Omental fat pad (tissue), 3 donors: ENCODE measurements at regions not wholly inside any gene's neighbourhood (a gene's known extent, or its start where the extent isn't known, plus 50 kb on each side); places are given as distances from the start of the nearest gene placed in this dataset.

Experiments
- ATAC-seq: fragments of 150-250 bp; one replicate; pipeline ENCODE4 v1.9.1; 2016; ENCODE audit warnings: mild to moderate bottlenecking, moderate library complexity; ENCODE audit not compliant: low FRiP score
- DNase-seq: peaks from one replicate; pipeline ENCODE4 v3.0.0-alpha.2; 2019; ENCODE audit warnings: low spot score
- CTCF ChIP-seq, 3 donors: fragments of 450-650 bp; IDR thresholded peaks; one replicate each; pipeline ENCODE4 v1.5.1; 2016 to 2017; ENCODE audit warnings: antibody characterized with exemption in 3 of 3, mild to moderate bottlenecking in 3 of 3, moderate library complexity in 2 of 3

GRCh38 chr3:87161013-87161412 is 66.1 kb upstream of the CHMP2B start:
- DNase-seq (no peak), ATAC-seq (no peak)
- no peak for TF ChIP-seq CTCF (IDR thresholded peaks at IDR 0.05)

- ATAC-seq (no peak), DNase-seq (no peak)
- TF ChIP-seq CTCF (IDR thresholded peaks at IDR 0.05): no peak
Observed at GRCh38 chr3:87158823-87159222, 68.3 kb upstream of the CHMP2B start.

GRCh38 chr3:87148020-87148419 is 79.1 kb upstream of the CHMP2B start:
- no peak for TF ChIP-seq CTCF (IDR thresholded peaks at IDR 0.05)
- ATAC-seq (no peak), DNase-seq (no peak)

GRCh38 chr3:87147562-87147961 is 79.5 kb upstream of the CHMP2B start:
- no peak for DNase-seq
- TF ChIP-seq CTCF (IDR thresholded peaks at IDR 0.05): no peak
- ATAC-seq: no peak

- DNase-seq: no peak
- no peak for TF ChIP-seq CTCF (IDR thresholded peaks at IDR 0.05)
- no peak for ATAC-seq
Observed at GRCh38 chr3:87145553-87145952, 81.6 kb upstream of the CHMP2B start.

GRCh38 chr3:87136066-87136596 is 91.0 kb upstream of the CHMP2B start:
- ATAC-seq: no peak
- no peak for DNase-seq
- TF ChIP-seq CTCF (IDR thresholded peaks at IDR 0.05): no peak

GRCh38 chr3:87135412-87135811 is 91.7 kb upstream of the CHMP2B start:
- no peak for TF ChIP-seq CTCF (IDR thresholded peaks at IDR 0.05)
- no peak for DNase-seq
- ATAC-seq: no peak
